Right renal cortex interstitium (tissue), 3 donors: ENCODE measurements at regions not wholly inside any gene's neighbourhood (a gene's known extent, or its start where the extent isn't known, plus 50 kb on each side); places are given as distances from the start of the nearest gene placed in this dataset.

Experiments used
- DNase-seq, 3 donors: peaks; one replicate each; pipeline ENCODE4 v3.0.0-alpha.2; 2013; ENCODE audit warnings: low read depth in 3 of 3, low spot score in 2 of 3

- peak in 1 of 3 donors; percentile 55 for DNase-seq
Measured at GRCh38 chr2:20523073-20523798, 76.4 kb downstream of the RHOB start.

- no peak for DNase-seq
Measured at GRCh38 chr2:20523799-20524187, 76.9 kb downstream of the RHOB start.

GRCh38 chr2:20524412-20525040, 77.7 kb downstream of the RHOB start:
- no peak for DNase-seq

GRCh38 chr2:20525041-20526035, 78.5 kb downstream of the RHOB start:
- no peak for DNase-seq

GRCh38 chr2:20526160-20526559, 79.3 kb downstream of the RHOB start:
- no peak for DNase-seq

GRCh38 chr2:20526708-20527107, 79.8 kb downstream of the RHOB start:
- DNase-seq, result no peak

GRCh38 chr2:20528713-20529112, 81.8 kb downstream of the RHOB start:
- DNase-seq, result no peak

- no peak for DNase-seq
Measured at GRCh38 chr2:20530520-20530919, 83.6 kb downstream of the RHOB start.

GRCh38 chr2:20531633-20532262, 84.9 kb downstream of the RHOB start:
- DNase-seq, result no peak

GRCh38 chr2:20532634-20533437, 86.0 kb downstream of the RHOB start:
- DNase-seq, result no peak

GRCh38 chr2:20533993-20534622, 87.2 kb downstream of the RHOB start:
- no peak for DNase-seq

GRCh38 chr2:20534913-20535801, 88.3 kb downstream of the RHOB start:
- no peak for DNase-seq

- DNase-seq, result no peak
Measured at GRCh38 chr2:20536619-20537422, 89.9 kb downstream of the RHOB start.

- DNase-seq, result no peak
Measured at GRCh38 chr2:20537423-20538307, 90.8 kb downstream of the RHOB start.

- no peak for DNase-seq
Measured at GRCh38 chr2:20538308-20539132, 91.6 kb downstream of the RHOB start.
